Ascending aorta (tissue), 2 donors: ENCODE measurements at regions not wholly inside any gene's neighbourhood (a gene's known extent, or its start where the extent isn't known, plus 50 kb on each side); places are given as distances from the start of the nearest gene placed in this dataset.
A peak's percentile ranks its signal among the peaks of the same experiment; 100 is the strongest.

ENCODE experiments used
- DNase-seq, 2 donors: peaks; one replicate each; pipeline ENCODE4 v3.0.0-alpha.2; 2019; ENCODE audit warnings: low spot score in 2 of 2
- H3K27ac ChIP-seq, 2 donors: fragments of 200-600 bp; sonication (generic); one replicate each; pipeline ENCODE4 v1.5.1; 2016 to 2017; ENCODE audit warnings: mild to moderate bottlenecking in 1 of 2
- H3K27me3 ChIP-seq: fragments of 200-600 bp; sonication (generic); one replicate; pipeline ENCODE4 v1.5.1; 2017
- H3K36me3 ChIP-seq, 2 donors: fragments of 200-600 bp; sonication (generic); one replicate each; pipeline ENCODE4 v1.5.1; 2016
- H3K4me1 ChIP-seq, 2 donors: fragments of 200-600 bp; sonication (generic); one replicate each; pipeline ENCODE4 v1.5.1; 2016 to 2017; ENCODE audit warnings: mild to moderate bottlenecking in 1 of 2
- H3K4me3 ChIP-seq, 2 donors: fragments of 200-600 bp; sonication (generic); one replicate each; pipeline ENCODE4 v1.5.1; 2016 to 2017; ENCODE audit warnings: mild to moderate bottlenecking in 1 of 2
- H3K9me3 ChIP-seq, 2 donors: fragments of 200-600 bp; sonication (generic); one replicate each; pipeline ENCODE4 v1.5.1; 2016
- intact Hi-C: fragments of 100-400 bp; cut with DNase I; formaldehyde crosslinking; loops from one replicate; pipeline ENCODE4 v1.15.1; 2023
- TF ChIP-seq, protein P1 (sequence below), 3 experiments: fragments of 200-600 bp in 2 of 3; fragments of 450-650 bp in 1 of 3; sonication (generic) in 2 of 3; IDR thresholded peaks; one replicate each; pipeline ENCODE4 v1.5.1; 2016 to 2019; ENCODE audit warnings: antibody characterized with exemption in 3 of 3, mild to moderate bottlenecking in 1 of 3, moderate library complexity in 1 of 3

- TF ChIP-seq, protein P1, sequence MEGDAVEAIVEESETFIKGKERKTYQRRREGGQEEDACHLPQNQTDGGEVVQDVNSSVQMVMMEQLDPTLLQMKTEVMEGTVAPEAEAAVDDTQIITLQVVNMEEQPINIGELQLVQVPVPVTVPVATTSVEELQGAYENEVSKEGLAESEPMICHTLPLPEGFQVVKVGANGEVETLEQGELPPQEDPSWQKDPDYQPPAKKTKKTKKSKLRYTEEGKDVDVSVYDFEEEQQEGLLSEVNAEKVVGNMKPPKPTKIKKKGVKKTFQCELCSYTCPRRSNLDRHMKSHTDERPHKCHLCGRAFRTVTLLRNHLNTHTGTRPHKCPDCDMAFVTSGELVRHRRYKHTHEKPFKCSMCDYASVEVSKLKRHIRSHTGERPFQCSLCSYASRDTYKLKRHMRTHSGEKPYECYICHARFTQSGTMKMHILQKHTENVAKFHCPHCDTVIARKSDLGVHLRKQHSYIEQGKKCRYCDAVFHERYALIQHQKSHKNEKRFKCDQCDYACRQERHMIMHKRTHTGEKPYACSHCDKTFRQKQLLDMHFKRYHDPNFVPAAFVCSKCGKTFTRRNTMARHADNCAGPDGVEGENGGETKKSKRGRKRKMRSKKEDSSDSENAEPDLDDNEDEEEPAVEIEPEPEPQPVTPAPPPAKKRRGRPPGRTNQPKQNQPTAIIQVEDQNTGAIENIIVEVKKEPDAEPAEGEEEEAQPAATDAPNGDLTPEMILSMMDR (IDR thresholded peaks at IDR 0.05) = no peak
- no peaks in the 10 kb centered on the region for H3K9me3 ChIP-seq
- H3K4me1 ChIP-seq = peaks cover 0 to 20% of the 10 kb centered on the region in 2 donors
- no peak for DNase-seq
- no peak overlapping the region for H3K4me3 ChIP-seq
- no peaks in the 10 kb centered on the region for H3K36me3 ChIP-seq
- H3K27me3 ChIP-seq = no peaks in the 10 kb centered on the region
- no peak overlapping the region for H3K27ac ChIP-seq
- intact Hi-C loops = no loop called here
These were observed 89.3 kb upstream of the EEF1E1 start for GRCh38 chr6:8191629-8192028.

- H3K4me3 ChIP-seq = no peak overlapping the region
- H3K27me3 ChIP-seq = no peaks in the 10 kb centered on the region
- intact Hi-C loops = no loop called here
- peaks cover 0 to 12% of the 10 kb centered on the region in 2 donors for H3K4me1 ChIP-seq
- TF ChIP-seq, protein P1 (IDR thresholded peaks at IDR 0.05) = no peak
- H3K9me3 ChIP-seq = no peaks in the 10 kb centered on the region
- no peak for DNase-seq
- H3K36me3 ChIP-seq = no peaks in the 10 kb centered on the region
- H3K27ac ChIP-seq = no peak overlapping the region
These were observed 84.9 kb upstream of the EEF1E1 start for GRCh38 chr6:8187209-8187608.

- Histone ChIP-seq H3K4me1 (peaks cover 2 to 28% of the 10 kb centered on the region in 2 donors), H3K4me3 (no peak overlapping the region), H3K27ac (peak overlapping the region in 1 of 2 donors; percentile 67), H3K9me3 (no peaks in the 10 kb centered on the region), H3K27me3 (no peaks in the 10 kb centered on the region), H3K36me3 (no peaks in the 10 kb centered on the region)
- TF ChIP-seq, protein P1 (IDR thresholded peaks at IDR 0.05) = no peak
- DNase-seq = no peak
- intact Hi-C loops = loop anchor here (5.0 kb wide), 1 partner anchor 116 kb away; no protein-coding TSS in a partner anchor
These were observed 80.7 kb upstream of the EEF1E1 start for GRCh38 chr6:8182902-8183665.

- TF ChIP-seq, protein P1 (IDR thresholded peaks at IDR 0.05) = no peak
- no peaks in the 10 kb centered on the region for H3K27me3 ChIP-seq
- peaks cover 2 to 28% of the 10 kb centered on the region in 2 donors for H3K4me1 ChIP-seq
- H3K9me3 ChIP-seq = no peaks in the 10 kb centered on the region
- intact Hi-C loops = loop anchor here (5.0 kb wide), 1 partner anchor 115 kb away; no protein-coding TSS in a partner anchor
- H3K27ac ChIP-seq = peak overlapping the region; percentile 31 to 67
- no peak overlapping the region for H3K4me3 ChIP-seq
- DNase-seq = no peak
- H3K36me3 ChIP-seq = no peaks in the 10 kb centered on the region
These were observed 79.8 kb upstream of the EEF1E1 start for GRCh38 chr6:8181951-8182845.

DNA sequence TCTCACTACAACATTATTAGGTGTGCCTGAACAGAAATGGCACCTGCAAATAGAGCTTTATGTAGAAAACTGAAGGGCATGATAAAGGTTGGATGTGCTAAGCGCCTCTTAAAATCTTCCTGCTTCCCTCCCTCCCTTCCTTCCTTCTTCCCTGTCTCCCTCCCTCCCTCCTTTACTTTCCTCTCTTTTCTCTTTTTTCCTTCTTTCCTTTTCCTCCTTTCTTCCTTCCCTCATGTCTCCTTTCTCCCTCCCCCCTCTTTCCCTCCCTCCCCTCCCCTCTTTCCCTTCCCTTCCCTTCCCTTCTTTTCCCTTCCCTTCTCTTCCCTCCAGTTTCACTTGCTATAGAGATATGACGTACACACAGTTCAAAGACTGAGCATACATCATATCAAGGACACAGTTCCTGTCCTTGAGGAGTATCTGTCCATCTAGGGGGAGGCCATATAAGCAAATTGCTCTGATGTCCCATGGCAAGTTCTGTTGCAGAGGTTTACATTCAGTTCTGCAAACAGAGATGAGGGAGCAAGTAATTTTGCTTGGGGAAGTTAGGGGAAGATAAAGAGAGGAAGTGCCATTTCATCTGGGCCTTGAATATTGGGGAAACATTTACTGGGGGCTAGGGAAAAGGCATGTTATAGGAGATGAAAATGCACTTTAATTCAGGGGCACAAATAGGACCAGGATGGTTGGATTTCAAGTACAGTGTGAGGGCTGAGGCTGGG, 79.0 kb upstream of the EEF1E1 start:
- Histone ChIP-seq H3K9me3 (no peaks in the 10 kb centered on the region), H3K4me1 (peaks cover 2 to 28% of the 10 kb centered on the region in 2 donors), H3K27ac (peak overlapping the region; percentile 49 to 67), H3K27me3 (no peaks in the 10 kb centered on the region), H3K36me3 (no peaks in the 10 kb centered on the region), H3K4me3 (no peak overlapping the region)
- DNase-seq = no peak
- TF ChIP-seq, protein P1 (IDR thresholded peaks at IDR 0.05) = no peak
- intact Hi-C loops = loop anchor here (5.0 kb wide), 1 partner anchor 114 kb away; no protein-coding TSS in a partner anchor
